IMR-90 (cell line): ENCODE measurements at regions not wholly inside any gene's neighbourhood (a gene's known extent, or its start where the extent isn't known, plus 50 kb on each side); places are given as distances from the start of the nearest gene placed in this dataset.

ENCODE experiments used
- BHLHE40 ChIP-seq: fragments of 150-350 bp; IDR thresholded peaks from 2 replicates; pipeline ENCODE4 v1.6.1; 2016; ENCODE audit warnings: mild to moderate bottlenecking, low read depth, low read length
- CEBPB ChIP-seq: IDR thresholded peaks from 2 replicates; pipeline ENCODE4 v1.6.1; 2012; ENCODE audit warnings: low read depth, low read length, improper control_type of control experiment
- CHD1 ChIP-seq: IDR thresholded peaks from 2 replicates; pipeline ENCODE4 v1.6.1; 2012; ENCODE audit warnings: low read depth, low read length, improper control_type of control experiment
- CTCF ChIP-seq: conservative IDR thresholded peaks from 2 replicates; pipeline ENCODE4 v1.5.1; 2012; ENCODE audit warnings: mild to moderate bottlenecking, low read depth, low read length, improper control_type of control experiment
- FOS ChIP-seq: fragments of 150-350 bp; IDR thresholded peaks from 2 replicates; pipeline ENCODE4 v1.6.1; 2016; ENCODE audit warnings: low read depth, low read length
- MAZ ChIP-seq: IDR thresholded peaks from 2 replicates; pipeline ENCODE4 v1.6.1; 2012; ENCODE audit warnings: low read depth, mild to moderate bottlenecking, low read length, improper control_type of control experiment, moderate library complexity, borderline replicate concordance
- MXI1 ChIP-seq: IDR thresholded peaks from 2 replicates; pipeline ENCODE4 v1.6.1; 2012; ENCODE audit warnings: low read depth, mild to moderate bottlenecking, low read length, moderate library complexity, borderline replicate concordance
- POLR2A ChIP-seq: IDR thresholded peaks from 2 replicates; pipeline ENCODE4 v1.6.1; 2012; ENCODE audit warnings: mild to moderate bottlenecking, low read depth, low read length
- RAD21 ChIP-seq: IDR thresholded peaks from 2 replicates; pipeline ENCODE4 v1.6.1; 2012; ENCODE audit warnings: low read length, improper control_type of control experiment
- RCOR1 ChIP-seq: IDR thresholded peaks from 2 replicates; pipeline ENCODE4 v1.6.1; 2012; ENCODE audit warnings: mild to moderate bottlenecking, low read length, improper control_type of control experiment; ENCODE audit not compliant: insufficient replicate concordance
- RFX5 ChIP-seq: IDR thresholded peaks from 2 replicates; pipeline ENCODE4 v1.8.0; 2012; ENCODE audit warnings: low read depth, mild to moderate bottlenecking, low read length, moderate library complexity
- SMC3 ChIP-seq: fragments of 150-350 bp; IDR thresholded peaks from 2 replicates; pipeline ENCODE4 v1.6.1; 2016; ENCODE audit warnings: low read depth, mild to moderate bottlenecking, antibody characterized with exemption, low read length, moderate library complexity
- TF ChIP-seq, protein P1 (sequence below): fragments of 150-350 bp; IDR thresholded peaks from 2 replicates; pipeline ENCODE4 v1.6.1; 2017; ENCODE audit warnings: mild to moderate bottlenecking, antibody characterized with exemption, low read length, low read depth

GRCh38 chr2:49289711-49290110 lies 135.4 kb upstream of the FSHR start:
- TF ChIP-seq CTCF, result no peak
- no peak for TF ChIP-seq POLR2A
- TF ChIP-seq MXI1, result no peak
- no peak for TF ChIP-seq CEBPB
- TF ChIP-seq RAD21, result no peak
- TF ChIP-seq MAZ, result no peak
- no peak for TF ChIP-seq SMC3
- TF ChIP-seq, protein P1, sequence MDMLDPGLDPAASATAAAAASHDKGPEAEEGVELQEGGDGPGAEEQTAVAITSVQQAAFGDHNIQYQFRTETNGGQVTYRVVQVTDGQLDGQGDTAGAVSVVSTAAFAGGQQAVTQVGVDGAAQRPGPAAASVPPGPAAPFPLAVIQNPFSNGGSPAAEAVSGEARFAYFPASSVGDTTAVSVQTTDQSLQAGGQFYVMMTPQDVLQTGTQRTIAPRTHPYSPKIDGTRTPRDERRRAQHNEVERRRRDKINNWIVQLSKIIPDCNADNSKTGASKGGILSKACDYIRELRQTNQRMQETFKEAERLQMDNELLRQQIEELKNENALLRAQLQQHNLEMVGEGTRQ, result no peak
- no peak for TF ChIP-seq RFX5
- TF ChIP-seq BHLHE40, result no peak
- TF ChIP-seq FOS, result no peak
- no peak for TF ChIP-seq RCOR1
- TF ChIP-seq CHD1, result no peak
